Ascending aorta (tissue), 2 donors: ENCODE measurements at regions not wholly inside any gene's neighbourhood (a gene's known extent, or its start where the extent isn't known, plus 50 kb on each side); places are given as distances from the start of the nearest gene placed in this dataset.

ENCODE experiments used
- DNase-seq, 2 donors: peaks; one replicate each; pipeline ENCODE4 v3.0.0-alpha.2; 2019; ENCODE audit warnings: low spot score in 2 of 2
- H3K27ac ChIP-seq, 2 donors: fragments of 200-600 bp; sonication (generic); one replicate each; pipeline ENCODE4 v1.5.1; 2016 to 2017; ENCODE audit warnings: mild to moderate bottlenecking in 1 of 2
- H3K27me3 ChIP-seq: fragments of 200-600 bp; sonication (generic); one replicate; pipeline ENCODE4 v1.5.1; 2017
- H3K36me3 ChIP-seq, 2 donors: fragments of 200-600 bp; sonication (generic); one replicate each; pipeline ENCODE4 v1.5.1; 2016
- H3K4me1 ChIP-seq, 2 donors: fragments of 200-600 bp; sonication (generic); one replicate each; pipeline ENCODE4 v1.5.1; 2016 to 2017; ENCODE audit warnings: mild to moderate bottlenecking in 1 of 2
- H3K4me3 ChIP-seq, 2 donors: fragments of 200-600 bp; sonication (generic); one replicate each; pipeline ENCODE4 v1.5.1; 2016 to 2017; ENCODE audit warnings: mild to moderate bottlenecking in 1 of 2
- H3K9me3 ChIP-seq, 2 donors: fragments of 200-600 bp; sonication (generic); one replicate each; pipeline ENCODE4 v1.5.1; 2016
- intact Hi-C: fragments of 100-400 bp; cut with DNase I; formaldehyde crosslinking; loops from one replicate; pipeline ENCODE4 v1.15.1; 2023
- TF ChIP-seq, protein P1 (sequence below), 3 experiments: fragments of 200-600 bp in 2 of 3; fragments of 450-650 bp in 1 of 3; sonication (generic) in 2 of 3; IDR thresholded peaks; one replicate each; pipeline ENCODE4 v1.5.1; 2016 to 2019; ENCODE audit warnings: antibody characterized with exemption in 3 of 3, mild to moderate bottlenecking in 1 of 3, moderate library complexity in 1 of 3

DNA sequence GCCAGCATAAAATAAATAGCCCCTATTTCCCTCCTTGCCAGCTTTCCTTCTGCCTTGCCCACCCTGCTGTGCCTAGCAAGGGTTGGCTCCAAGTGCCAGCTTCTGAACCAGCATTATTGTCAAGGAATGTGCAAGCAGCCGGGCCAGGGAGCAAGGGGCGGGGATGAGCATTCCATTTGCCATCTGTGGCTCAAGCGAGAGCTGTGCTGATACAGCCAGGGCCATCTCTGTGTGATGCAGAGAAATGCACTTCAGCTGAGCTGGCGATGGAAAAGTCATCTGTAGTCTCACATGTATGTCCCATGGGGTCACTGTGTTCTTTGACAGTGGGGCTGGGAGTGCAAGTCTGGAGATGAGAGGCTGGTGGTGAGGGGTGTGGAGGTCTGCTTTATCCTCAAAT lies 137.3 kb downstream of the SUDS3 start:
- Histone ChIP-seq H3K9me3 (no peaks in the 10 kb centered on the region), H3K27me3 (no peaks in the 10 kb centered on the region), H3K27ac (no peak overlapping the region), H3K36me3 (no peaks in the 10 kb centered on the region), H3K4me1 (no peaks in the 10 kb centered on the region), H3K4me3 (no peak overlapping the region)
- DNase-seq, result no peak
- intact Hi-C loops, result no loop called here
- TF ChIP-seq, protein P1, sequence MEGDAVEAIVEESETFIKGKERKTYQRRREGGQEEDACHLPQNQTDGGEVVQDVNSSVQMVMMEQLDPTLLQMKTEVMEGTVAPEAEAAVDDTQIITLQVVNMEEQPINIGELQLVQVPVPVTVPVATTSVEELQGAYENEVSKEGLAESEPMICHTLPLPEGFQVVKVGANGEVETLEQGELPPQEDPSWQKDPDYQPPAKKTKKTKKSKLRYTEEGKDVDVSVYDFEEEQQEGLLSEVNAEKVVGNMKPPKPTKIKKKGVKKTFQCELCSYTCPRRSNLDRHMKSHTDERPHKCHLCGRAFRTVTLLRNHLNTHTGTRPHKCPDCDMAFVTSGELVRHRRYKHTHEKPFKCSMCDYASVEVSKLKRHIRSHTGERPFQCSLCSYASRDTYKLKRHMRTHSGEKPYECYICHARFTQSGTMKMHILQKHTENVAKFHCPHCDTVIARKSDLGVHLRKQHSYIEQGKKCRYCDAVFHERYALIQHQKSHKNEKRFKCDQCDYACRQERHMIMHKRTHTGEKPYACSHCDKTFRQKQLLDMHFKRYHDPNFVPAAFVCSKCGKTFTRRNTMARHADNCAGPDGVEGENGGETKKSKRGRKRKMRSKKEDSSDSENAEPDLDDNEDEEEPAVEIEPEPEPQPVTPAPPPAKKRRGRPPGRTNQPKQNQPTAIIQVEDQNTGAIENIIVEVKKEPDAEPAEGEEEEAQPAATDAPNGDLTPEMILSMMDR (IDR thresholded peaks at IDR 0.05), result no peak

- intact Hi-C loops, result no loop called here
- H3K27me3 ChIP-seq, result no peaks in the 10 kb centered on the region
- H3K36me3 ChIP-seq, result no peaks in the 10 kb centered on the region
- no peak for DNase-seq
- H3K9me3 ChIP-seq, result no peaks in the 10 kb centered on the region
- no peak overlapping the region for H3K27ac ChIP-seq
- no peaks in the 10 kb centered on the region for H3K4me1 ChIP-seq
- H3K4me3 ChIP-seq, result no peak overlapping the region
- TF ChIP-seq, protein P1 (IDR thresholded peaks at IDR 0.05), result no peak
These were observed 137.9 kb downstream of the SUDS3 start for GRCh38 chr12:118514297-118514696.

- Histone ChIP-seq H3K27me3 (no peaks in the 10 kb centered on the region), H3K4me1 (no peaks in the 10 kb centered on the region), H3K36me3 (no peaks in the 10 kb centered on the region), H3K4me3 (no peak overlapping the region), H3K9me3 (no peaks in the 10 kb centered on the region), H3K27ac (no peak overlapping the region)
- intact Hi-C loops, result no loop called here
- no peak for DNase-seq
- TF ChIP-seq, protein P1 (IDR thresholded peaks at IDR 0.05), result no peak
These were observed 144.1 kb downstream of the SUDS3 start for GRCh38 chr12:118520214-118521035.

DNA sequence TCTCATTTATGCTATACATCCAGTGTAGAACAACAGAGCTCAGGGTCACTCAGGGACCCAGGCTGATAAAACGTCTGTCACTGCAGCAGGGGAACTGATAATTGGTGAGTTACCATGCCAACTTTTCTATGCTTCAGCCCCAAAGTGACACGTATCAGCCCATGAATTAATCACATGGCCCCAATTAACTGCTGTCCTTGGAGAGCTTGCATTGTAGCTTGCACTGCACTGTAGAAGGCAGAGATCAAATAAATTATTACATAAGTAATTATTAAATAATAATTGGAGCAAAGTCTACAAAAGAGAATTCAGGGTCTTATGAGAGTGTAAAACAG lies 144.6 kb downstream of the SUDS3 start:
- intact Hi-C loops, result no loop called here
- Histone ChIP-seq H3K4me3 (no peak overlapping the region), H3K27ac (no peak overlapping the region), H3K4me1 (no peaks in the 10 kb centered on the region), H3K9me3 (no peaks in the 10 kb centered on the region), H3K36me3 (no peaks in the 10 kb centered on the region), H3K27me3 (no peaks in the 10 kb centered on the region)
- DNase-seq, result no peak
- TF ChIP-seq, protein P1 (IDR thresholded peaks at IDR 0.05), result no peak

- no peaks in the 10 kb centered on the region for H3K4me1 ChIP-seq
- intact Hi-C loops, result no loop called here
- H3K27me3 ChIP-seq, result no peaks in the 10 kb centered on the region
- no peaks in the 10 kb centered on the region for H3K9me3 ChIP-seq
- no peak overlapping the region for H3K4me3 ChIP-seq
- TF ChIP-seq, protein P1 (IDR thresholded peaks at IDR 0.05), result no peak
- no peak overlapping the region for H3K27ac ChIP-seq
- no peaks in the 10 kb centered on the region for H3K36me3 ChIP-seq
- DNase-seq, result no peak
These were observed 148.1 kb downstream of the SUDS3 start for GRCh38 chr12:118524446-118524845.

- Histone ChIP-seq H3K9me3 (no peaks in the 10 kb centered on the region), H3K36me3 (no peaks in the 10 kb centered on the region), H3K4me3 (no peak overlapping the region), H3K27ac (no peak overlapping the region), H3K4me1 (no peaks in the 10 kb centered on the region), H3K27me3 (no peaks in the 10 kb centered on the region)
- intact Hi-C loops, result no loop called here
- TF ChIP-seq, protein P1 (IDR thresholded peaks at IDR 0.05), result no peak
- DNase-seq, result no peak
These were observed 148.9 kb downstream of the SUDS3 start for GRCh38 chr12:118525216-118525615.
